ENCODE measurements at regions not wholly inside any gene's neighbourhood (a gene's known extent, or its start where the extent isn't known, plus 50 kb on each side); places are given as distances from the start of the nearest gene placed in this dataset.

DNA sequence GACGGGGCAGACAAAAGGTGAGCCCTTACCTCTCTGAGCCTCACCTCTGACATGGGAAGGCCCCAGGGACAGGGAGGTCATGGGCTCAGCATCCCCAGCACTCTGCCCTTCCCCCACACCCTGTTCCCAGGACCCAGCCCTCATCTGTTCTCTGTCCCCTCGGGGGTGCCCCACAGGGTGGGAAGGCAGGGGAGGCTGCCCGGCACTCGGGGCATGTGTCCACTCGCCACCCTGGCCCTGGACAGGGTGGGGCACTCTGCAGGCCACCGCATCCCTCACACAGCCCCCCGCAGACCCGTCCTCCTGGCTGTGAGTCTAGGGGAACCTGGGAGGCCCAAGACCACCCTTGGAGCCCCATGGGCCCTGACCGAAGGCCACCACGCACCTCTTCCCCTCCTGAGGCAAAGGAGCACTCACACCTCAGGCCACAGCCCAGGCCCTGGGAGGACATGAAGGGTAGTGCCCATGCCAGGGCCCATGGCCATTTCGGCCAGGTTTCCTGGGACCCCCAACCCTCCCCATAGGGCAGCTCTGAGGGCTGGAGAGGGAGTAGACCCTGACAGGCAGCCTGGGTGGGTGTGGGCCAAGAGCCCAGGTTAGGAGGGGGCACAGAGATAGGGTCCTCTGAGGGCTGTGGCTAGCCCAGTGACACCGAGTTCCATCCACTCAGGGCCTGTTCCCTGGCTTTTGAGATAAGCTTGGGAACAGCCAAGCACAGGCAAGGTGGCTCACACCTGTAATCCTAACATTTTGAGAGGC lies 193.1 kb downstream of the IGLL1 start:
- TF ChIP-seq, protein P1, sequence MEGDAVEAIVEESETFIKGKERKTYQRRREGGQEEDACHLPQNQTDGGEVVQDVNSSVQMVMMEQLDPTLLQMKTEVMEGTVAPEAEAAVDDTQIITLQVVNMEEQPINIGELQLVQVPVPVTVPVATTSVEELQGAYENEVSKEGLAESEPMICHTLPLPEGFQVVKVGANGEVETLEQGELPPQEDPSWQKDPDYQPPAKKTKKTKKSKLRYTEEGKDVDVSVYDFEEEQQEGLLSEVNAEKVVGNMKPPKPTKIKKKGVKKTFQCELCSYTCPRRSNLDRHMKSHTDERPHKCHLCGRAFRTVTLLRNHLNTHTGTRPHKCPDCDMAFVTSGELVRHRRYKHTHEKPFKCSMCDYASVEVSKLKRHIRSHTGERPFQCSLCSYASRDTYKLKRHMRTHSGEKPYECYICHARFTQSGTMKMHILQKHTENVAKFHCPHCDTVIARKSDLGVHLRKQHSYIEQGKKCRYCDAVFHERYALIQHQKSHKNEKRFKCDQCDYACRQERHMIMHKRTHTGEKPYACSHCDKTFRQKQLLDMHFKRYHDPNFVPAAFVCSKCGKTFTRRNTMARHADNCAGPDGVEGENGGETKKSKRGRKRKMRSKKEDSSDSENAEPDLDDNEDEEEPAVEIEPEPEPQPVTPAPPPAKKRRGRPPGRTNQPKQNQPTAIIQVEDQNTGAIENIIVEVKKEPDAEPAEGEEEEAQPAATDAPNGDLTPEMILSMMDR (IDR thresholded peaks at IDR 0.05), result no peak
- no peak for DNase-seq (ENCODE audit: low spot score)
- H3K4me3 ChIP-seq, result no peak overlapping the region
- no peak overlapping the region for H3K27ac ChIP-seq

DNA sequence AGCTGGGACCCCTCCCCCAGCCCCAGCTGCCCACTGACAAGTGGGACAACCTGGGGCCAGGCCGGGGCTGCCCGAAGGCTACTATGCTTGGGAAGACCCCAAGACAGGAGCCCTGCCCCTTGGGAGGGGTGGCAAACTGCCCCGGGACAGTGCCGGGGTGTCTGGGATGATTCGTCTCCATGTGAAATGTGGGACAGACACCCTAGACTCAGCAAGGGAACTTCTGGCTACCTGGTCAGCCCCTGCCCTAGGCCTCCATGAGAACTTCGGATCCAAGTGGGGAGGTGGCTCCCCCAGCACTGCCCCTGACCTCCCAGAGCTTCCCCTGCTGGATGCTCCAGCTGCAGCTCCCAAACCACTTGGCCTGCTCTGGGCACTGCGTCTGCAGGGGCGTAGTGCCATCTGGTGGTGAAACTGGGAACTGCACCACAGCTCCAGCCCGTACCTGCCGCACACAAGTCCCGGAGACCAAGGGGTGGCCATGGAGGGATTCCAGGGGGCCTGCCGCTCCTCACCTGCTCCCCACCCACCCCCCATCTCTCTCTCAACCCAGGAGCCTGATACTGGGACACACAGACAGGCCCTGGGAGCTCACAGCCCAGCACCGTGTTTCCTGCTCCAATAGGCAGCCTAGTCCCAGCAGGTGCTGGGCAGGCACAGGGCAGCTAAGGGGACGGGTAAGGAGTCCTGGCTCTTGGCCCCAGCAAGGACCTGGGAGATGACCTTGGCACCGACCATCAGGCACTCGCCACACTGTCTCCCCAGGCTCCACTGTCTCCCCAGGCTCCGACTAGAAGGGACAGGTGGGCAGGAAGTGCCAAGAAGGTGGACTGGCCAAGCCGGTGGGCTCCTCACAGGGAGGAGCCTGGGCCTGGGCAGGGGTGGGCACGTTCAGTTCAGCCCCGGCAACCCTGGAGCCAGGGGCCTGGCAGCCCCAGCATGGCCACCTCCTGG lies 194.1 kb downstream of the IGLL1 start:
- TF ChIP-seq, protein P1 (IDR thresholded peaks at IDR 0.05), result peak; percentile 96
- Histone ChIP-seq H3K27ac (no peak overlapping the region), H3K4me3 (no peak overlapping the region)
- DNase-seq (ENCODE audit: low spot score), result peak; percentile 85

DNA sequence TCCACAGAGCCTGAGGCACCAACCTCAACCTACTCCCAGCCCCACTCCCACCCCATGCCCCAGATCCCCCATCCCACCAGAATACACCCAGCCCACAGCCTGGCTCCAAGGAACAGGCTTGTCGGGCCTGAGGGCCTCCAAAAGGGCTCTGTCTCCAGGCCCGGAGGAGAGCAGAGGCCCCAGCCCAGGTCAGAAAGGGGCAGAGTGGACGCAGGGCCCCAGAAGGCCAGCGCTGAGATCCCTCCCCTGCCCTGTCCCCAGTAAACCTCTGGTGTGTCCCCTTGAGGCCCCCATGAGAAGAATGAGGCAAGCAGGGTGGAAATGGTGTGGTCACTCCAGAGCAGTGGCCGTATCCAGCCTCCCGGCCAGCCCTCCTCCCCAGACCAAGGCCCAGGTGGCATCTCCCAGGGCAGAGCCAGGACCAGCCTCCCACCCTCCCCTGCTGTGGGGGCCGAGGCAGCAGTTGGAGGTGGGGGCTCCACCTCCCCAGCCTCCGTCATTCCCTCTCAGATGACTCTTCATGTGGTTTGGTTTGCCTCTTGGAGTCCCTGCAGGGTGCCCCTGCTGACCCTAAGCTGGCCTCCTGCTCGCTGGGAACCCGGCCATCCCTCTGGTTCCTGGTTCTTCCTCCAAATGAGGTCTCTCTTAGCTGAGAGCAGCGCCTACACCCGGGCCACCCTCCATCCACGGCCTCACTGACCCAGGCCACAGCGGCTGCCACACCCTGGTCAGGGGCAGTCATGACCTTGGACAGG lies 195.0 kb downstream of the IGLL1 start:
- H3K4me3 ChIP-seq, result no peak overlapping the region
- TF ChIP-seq, protein P1 (IDR thresholded peaks at IDR 0.05), result no peak
- H3K27ac ChIP-seq, result no peak overlapping the region
- no peak for DNase-seq (ENCODE audit: low spot score)

DNA sequence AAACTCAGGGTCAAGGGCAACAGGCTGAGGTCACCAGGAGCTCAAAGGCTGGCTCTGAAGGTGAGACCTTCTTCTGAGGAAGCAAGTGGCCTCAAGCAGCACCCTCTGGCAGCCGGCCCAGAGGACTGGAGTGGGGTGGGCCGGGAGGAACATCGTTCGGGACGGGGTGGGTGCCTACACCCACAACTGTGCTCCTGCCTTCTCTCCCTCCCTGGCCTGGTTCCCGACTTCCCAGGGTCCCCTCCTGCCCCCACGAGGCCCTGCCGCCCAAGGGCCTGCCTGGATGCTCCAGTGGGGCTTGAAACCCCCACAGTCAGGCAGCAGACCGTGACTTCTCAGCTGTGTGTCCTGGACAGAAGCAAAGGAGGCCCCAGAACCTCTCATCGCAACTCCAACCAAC lies 195.7 kb downstream of the IGLL1 start:
- Histone ChIP-seq H3K4me3 (no peak overlapping the region), H3K27ac (no peak overlapping the region)
- no peak for DNase-seq (ENCODE audit: low spot score)
- TF ChIP-seq, protein P1 (IDR thresholded peaks at IDR 0.05), result no peak

DNA sequence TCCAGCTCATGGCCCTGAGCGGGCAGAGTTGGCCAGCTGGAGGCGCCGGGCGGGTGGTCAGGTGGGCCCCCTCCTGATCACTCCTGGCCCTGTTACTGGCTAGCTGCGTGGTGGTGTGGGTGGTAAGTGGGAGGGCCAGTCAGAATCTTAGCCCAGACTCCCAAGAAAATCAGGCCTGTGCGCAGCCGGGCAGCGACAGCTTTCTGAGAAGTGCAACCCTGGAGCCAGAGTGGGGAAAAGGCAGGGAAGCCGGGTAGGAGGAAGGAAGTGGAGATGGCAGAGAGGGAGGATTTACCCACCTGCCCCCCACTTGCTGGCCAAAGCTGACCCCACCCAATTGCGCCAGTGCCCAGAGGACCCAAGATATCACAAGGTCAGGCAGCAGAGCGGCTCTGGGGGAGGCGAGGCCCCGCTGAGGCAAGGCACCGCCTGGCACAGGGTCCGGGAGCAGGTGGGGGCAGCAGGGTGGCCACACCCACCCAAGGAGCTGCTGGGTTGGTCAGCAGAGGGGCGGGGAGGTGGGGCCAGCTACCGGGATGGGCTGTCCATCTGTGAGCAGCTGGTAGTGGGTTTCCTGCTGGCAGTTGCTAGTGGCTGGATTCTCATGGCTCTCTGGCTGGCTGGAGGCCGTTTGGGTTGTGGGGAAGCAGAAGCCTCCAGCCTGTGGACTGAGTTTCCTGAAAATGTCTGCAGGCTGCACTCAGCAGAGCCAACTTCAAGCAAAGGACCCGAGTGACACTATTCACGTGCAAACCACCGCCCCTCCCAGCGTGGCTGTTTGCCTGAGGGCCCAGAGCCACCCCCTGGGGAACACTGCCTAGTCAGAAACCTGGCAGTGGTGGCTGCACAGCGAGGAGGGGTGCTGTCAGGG lies 196.4 kb downstream of the IGLL1 start:
- TF ChIP-seq, protein P1 (IDR thresholded peaks at IDR 0.05), result no peak
- no peak overlapping the region for H3K27ac ChIP-seq
- no peak for DNase-seq (ENCODE audit: low spot score)
- no peak overlapping the region for H3K4me3 ChIP-seq

Data from coronary artery (tissue), 2 donors.